ENCODE measurements at regions not wholly inside any gene's neighbourhood (a gene's known extent, or its start where the extent isn't known, plus 50 kb on each side); places are given as distances from the start of the nearest gene placed in this dataset.
A peak's percentile ranks its signal among the peaks of the same experiment; 100 is the strongest.

GRCh38 chr2:15782009-15782751 lies 158.2 kb upstream of the MYCN start:
- peak; percentile 22 for DNase-seq

GRCh38 chr2:15782769-15783294 lies 157.5 kb upstream of the MYCN start:
- DNase-seq: no peak

DNA sequence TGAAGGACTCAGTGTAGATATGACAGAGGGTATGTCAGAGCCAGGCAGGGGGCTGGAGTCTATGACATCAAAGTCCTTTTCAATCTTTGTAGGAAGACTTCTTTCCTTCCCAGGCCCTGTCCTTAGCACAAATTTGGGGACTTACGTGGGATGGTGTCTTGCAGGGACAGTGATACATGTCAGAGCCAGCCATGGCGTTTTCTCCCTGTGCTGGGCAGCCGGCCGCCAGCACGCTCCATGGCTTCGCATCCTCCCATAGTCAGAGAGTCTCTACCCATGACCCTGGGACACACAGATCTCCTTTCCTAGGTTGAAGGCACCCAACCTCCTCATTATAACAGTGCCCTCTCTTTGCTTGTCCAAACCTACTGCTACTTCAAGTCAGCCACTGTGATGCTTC lies 156.9 kb upstream of the MYCN start:
- no peak for DNase-seq

- no peak for DNase-seq
These were observed 156.1 kb upstream of the MYCN start for GRCh38 chr2:15784106-15784885.

DNA sequence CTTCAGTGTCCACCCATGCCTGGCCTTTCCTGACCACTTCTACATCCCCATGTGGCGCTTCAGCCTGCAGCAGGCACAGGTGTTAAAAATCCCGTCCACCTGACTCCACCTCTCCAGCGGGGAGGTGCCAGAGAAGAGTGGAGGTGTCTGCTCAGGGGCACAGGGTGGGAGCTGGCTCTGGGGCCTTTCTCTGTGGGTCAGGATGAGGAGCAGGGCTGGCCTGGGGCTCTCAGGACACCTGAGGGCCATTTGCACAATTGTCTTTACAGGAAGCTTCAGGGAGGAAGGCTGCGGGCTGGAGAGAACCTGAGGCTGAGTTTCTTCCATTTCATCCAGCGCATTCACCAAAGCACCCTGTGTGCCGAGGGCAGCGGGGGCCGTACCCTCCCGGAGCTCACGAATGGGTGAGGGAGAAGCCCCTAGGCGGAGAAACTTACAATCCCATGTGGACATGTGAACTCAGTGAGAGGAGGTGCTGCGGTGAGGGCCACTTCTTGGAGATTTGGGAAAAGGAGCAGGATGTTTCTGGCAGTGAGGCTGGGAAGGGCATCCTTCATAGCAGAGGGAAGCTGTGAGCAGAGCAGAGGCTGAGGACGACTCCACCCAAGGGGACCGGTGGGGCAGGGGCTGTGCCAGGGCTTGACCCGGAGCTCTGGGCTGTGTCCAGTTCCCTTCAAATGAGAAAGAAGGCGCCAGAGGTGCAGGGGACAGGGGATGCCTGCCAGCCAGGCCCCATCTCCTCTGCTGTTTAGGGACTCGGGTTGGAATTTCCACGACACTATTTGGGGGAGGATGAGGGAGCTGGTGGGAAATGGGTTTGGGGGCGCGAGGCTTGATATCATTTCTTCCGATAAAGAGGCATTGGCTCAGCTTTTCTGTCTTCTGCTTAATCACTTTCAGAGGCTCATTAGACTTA lies 155.2 kb upstream of the MYCN start:
- no peak for DNase-seq

DNA sequence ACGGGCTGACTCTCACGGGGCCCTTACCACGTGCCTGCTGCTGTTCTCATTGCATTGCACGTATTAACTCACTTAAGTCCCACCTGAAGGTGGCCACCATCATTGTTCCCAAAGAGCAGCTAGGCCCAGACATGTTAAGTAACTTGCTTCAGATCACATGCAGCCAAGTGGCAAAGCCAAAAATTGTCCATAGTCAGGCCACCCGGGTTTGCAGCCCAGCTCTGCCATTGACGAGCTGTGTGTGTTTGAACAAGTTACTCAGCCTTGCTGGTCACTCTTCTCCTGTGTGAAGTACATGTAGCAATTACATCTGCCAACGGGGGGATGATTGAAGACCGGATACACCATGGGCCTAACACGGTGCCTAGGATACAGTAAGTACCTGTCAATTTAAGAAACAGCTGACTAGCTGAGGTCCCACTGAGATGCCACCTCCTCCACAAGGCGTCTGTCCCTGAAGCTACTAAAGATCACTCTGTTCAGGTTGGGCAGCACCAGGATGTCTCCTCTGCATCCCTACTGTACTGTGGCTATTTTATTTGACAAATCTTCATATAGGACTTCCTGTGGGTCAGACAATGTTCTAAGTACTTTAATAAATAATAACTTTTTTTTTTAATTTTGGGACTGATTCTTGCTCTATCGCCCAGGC lies 154.2 kb upstream of the MYCN start:
- no peak for DNase-seq

- no peak for DNase-seq
These were observed 153.4 kb upstream of the MYCN start for GRCh38 chr2:15786901-15787300.

- no peak for DNase-seq
These were observed 152.6 kb upstream of the MYCN start for GRCh38 chr2:15787535-15788454.

DNA sequence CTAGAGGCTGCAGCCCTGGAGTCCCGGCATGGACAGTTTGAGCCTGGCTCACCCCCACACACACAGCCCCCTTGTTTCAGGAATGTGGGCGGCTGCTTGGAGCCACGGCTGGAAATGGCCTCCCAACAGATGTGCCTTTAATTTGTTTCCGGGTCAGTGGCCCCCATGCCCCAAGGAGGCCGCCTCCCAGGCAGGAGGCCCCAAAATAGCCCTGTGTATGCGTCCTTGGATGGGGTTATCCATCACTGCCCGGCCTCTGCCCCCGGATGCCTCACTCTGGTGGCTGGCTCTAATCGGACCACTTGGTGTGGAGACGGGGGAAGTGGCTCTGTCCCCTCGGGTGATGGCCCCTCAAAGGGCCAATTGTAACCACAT lies 151.9 kb upstream of the MYCN start:
- DNase-seq: no peak

DNA sequence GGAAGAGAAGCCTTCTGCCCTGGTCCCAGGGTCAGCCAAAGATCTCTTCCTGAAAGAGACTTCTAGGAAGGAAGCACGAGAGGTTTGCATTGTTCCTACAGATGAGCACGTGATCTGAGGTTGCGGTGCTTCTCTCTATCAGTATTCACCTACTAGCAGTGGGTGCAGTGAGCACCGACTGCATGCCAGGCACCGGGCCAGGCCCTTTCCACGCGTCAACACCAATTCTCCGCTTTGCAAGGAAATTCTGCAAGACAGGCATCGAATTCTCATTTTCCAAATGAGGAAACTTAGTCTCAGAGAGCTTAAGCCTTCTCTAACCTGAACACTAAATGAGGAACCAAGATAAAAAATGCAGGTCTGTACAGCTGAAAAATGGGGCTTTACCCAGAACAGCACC lies 151.5 kb upstream of the MYCN start:
- no peak for DNase-seq

GRCh38 chr2:15789381-15790062 lies 150.8 kb upstream of the MYCN start:
- DNase-seq: no peak

GRCh38 chr2:15790326-15790725 lies 150.0 kb upstream of the MYCN start:
- no peak for DNase-seq

GRCh38 chr2:15790838-15791237 lies 149.5 kb upstream of the MYCN start:
- no peak for DNase-seq

DNA sequence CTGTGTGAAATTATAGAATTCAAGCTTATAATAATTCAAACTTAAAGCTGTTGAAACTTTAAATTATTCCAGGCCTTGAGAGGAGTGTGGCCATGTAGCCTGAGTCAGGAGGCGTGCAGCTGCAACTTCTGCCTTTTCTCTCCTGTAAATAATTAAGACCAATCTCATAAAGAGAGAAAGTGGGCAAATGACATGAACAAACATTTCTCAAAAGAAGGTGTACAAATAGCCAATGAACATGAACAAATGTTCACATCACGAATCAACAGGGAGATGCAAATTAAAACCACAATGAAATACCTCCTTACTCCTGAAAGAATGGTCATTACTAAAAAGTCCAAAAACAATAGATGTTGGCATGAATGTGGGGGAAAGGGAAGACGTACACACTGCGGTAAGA lies 149.1 kb upstream of the MYCN start:
- no peak for DNase-seq

GRCh38 chr2:15792331-15792730 lies 148.0 kb upstream of the MYCN start:
- DNase-seq: no peak

DNA sequence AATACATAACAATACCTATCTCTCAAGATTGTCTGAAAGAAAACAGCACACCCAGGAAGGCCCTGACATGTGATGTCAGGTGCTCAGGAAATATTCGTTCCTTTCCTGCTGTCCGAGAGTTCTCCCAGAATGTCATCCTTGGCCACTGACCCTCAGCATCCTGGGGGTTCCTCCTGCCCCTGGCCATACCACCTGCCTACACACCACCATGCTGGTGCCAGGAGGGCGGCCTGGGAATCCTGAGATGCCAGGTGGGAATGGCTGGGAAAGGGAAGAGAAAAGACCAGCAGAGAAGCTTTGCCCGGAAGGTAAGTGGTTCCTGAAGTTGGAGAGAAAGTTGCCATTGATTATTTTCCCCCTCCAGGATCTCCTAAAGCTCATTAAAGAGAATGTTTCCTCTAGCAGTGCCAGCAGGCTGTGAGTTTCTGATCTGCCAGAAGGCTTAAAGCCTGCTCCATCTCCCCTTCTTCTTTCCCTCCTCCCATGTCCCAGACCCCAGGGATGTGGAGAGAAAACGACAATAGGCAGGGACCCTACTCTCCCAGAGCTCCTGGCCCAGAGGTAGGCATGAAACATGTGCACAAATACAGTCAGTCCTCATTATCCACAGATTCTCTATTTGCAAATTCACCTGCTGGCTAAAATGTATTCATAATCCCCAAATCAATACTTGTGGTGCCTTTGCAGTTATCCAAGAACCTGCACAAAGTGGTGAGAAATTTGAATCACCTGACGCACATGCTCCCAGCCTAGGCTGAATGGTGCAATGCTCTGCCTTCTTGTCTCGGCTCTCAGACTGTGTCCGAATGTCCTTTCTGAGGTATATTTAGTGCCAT lies 147.1 kb upstream of the MYCN start:
- no peak for DNase-seq

DNA sequence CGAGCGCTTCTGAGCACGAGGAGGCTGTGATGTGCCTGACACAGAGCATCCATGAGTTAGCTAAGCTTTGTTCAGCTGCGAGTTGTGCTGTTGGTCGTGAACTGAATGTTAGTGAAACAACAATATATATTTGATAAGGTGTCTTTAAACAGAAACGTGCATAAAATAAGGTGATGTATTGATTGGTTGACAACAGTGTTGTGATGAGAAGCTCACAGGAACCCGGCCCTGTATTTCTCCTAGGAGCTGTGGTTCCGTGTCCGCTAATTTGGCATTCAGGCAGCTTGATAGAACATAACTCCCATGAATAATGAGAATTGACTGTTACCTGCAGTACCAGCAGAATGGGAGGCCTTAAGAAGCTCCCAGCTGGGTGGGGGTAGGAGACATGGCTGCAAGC lies 146.4 kb upstream of the MYCN start:
- no peak for DNase-seq

GRCh38 chr2:15794608-15795134 lies 145.7 kb upstream of the MYCN start:
- no peak for DNase-seq

- DNase-seq: no peak
These were observed 144.9 kb upstream of the MYCN start for GRCh38 chr2:15795426-15795825.

Data from fibroblast of skin of right quadriceps (primary cell).